GM12864 (cell line): ENCODE measurements at regions not wholly inside any gene's neighbourhood (a gene's known extent, or its start where the extent isn't known, plus 50 kb on each side); places are given as distances from the start of the nearest gene placed in this dataset.
A peak's percentile ranks its signal among the peaks of the same experiment; 100 is the strongest.

Experiments
- DNase-seq: peaks from one replicate; pipeline ENCODE4 v3.0.0-alpha.2; 2011; ENCODE audit warnings: low read depth
- H3K4me3 ChIP-seq: 2 replicates; pipeline ENCODE4 v1.5.1; 2011; ENCODE audit warnings: mild to moderate bottlenecking, low read depth, low read length, control low read depth
- TF ChIP-seq, protein P1 (sequence below): IDR thresholded peaks from 2 replicates; pipeline ENCODE4 v1.5.1; 2011; ENCODE audit warnings: low read depth, mild to moderate bottlenecking, moderate library complexity, low read length, control low read depth, inconsistent platforms; ENCODE audit errors: missing control alignments

DNA sequence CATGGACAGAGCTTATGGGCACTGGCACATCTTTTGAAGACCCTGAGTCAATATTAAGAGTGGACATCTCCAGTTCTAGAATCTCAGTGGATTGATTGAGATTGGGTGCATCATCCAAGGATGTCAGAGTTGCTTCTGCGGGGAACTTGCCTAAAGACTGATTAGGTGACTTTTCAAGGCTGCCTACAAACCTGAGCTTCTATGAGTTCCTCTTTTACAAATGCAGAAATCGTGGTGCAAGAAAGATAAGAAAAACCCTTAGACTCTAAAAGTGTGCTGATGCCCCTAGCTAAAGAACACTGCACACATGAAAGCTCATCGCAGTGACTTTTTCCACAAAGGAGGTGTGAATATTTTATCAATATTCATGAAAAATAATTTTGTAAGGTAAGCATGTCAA is 86.8 kb upstream of the NEDD4L start:
- TF ChIP-seq, protein P1, sequence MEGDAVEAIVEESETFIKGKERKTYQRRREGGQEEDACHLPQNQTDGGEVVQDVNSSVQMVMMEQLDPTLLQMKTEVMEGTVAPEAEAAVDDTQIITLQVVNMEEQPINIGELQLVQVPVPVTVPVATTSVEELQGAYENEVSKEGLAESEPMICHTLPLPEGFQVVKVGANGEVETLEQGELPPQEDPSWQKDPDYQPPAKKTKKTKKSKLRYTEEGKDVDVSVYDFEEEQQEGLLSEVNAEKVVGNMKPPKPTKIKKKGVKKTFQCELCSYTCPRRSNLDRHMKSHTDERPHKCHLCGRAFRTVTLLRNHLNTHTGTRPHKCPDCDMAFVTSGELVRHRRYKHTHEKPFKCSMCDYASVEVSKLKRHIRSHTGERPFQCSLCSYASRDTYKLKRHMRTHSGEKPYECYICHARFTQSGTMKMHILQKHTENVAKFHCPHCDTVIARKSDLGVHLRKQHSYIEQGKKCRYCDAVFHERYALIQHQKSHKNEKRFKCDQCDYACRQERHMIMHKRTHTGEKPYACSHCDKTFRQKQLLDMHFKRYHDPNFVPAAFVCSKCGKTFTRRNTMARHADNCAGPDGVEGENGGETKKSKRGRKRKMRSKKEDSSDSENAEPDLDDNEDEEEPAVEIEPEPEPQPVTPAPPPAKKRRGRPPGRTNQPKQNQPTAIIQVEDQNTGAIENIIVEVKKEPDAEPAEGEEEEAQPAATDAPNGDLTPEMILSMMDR: no peak
- H3K4me3 ChIP-seq: no peak overlapping the region
- no peak for DNase-seq

DNA sequence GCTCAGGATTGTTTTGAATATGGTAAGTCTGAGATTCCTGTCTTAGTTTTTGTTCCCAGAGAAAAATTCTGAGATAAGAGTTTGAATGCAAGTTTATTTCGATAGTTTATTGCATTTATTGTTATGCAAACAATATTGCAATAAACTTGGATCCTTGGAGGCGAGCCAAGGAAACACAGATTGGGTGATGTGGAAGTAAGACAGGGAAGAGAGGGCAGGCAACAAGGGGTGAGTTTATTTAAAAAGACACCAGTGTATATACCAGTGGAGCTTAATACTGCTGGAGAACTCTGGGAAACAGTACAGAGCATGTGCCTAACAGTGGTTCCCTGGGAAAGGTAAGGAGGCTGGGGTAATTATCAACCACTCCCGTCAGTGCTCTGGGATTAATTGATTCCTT is 87.5 kb upstream of the NEDD4L start:
- no peak for DNase-seq
- TF ChIP-seq, protein P1: no peak
- no peak overlapping the region for H3K4me3 ChIP-seq

DNA sequence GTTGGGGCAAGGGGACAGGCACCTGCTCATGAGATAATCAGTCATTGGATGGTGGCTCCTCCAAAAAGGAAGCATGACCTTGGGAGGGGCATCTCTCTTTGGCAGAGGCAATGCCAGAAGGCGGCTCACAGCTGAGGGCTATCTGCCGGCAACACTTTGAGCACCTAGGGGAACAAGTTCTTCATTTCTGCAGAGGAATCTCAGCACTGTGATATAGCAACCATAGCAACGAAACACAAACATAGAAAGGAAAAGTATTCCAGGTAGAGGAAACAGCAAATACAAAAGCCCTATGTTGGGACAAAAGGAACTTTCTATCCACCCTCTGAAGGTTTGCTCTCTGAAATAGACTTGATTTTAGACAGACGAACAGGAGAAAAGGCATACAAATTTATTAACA is 89.1 kb upstream of the NEDD4L start:
- no peak for DNase-seq

DNA sequence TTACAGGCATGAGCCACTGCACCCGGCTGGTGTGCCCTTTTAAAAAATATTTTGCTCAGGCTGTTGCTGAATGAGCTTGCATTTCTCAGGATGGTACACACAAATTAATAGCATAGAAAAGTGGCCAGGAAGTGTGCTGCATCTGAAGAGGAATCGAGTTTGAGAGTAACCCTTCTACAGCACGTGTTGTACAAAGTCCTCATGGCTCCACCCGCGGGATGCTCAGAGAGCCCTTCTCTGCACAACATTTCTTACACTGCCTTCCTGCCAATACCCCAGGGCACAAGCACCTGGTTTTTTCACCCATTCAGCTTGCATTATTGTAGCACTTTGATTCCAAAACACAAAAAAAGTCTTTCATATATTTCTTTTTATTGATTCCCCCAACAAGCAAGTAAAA is 90.1 kb upstream of the NEDD4L start:
- no peak overlapping the region for H3K4me3 ChIP-seq
- TF ChIP-seq, protein P1: no peak
- DNase-seq: no peak

More for the DNA sequence above, 89.1 kb upstream of the NEDD4L start:
- no peak overlapping the region for H3K4me3 ChIP-seq
- TF ChIP-seq, protein P1: no peak

DNA sequence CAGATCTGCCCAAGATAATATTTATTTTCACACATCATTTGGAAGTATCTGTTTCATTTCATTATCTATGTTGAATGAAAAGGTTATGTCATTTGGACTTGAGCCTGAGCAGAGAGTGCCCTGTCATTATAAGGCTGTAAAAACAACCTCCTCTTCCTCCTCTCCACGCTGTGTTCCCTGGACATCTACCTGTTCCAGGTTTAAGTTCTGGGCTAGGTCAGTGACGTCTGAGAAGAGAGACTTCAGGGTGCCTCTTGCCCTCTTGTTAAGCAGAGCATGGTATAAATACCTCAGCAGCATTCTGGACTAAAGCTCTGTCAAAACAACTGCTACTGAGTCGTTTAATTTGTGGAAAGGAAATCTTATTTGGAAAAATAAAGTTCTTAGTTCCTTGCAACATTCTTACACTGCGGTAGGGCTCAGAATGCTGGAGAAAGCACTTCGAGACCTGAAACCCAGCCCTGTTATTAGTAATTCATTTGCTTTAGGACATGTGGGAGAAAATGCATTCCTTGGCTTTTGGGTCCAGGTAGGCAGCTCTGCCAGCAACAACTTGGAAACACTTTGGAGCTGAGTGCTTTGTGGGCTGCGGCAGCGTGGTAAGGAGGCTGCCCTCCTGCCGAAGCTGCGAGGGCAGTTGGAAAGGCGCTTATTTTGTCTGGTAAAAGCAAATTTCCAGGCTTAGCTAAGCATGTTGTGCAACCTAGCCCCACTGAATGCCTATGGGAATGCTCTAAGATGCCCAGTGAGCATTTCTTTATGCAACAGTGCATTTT is 91.8 kb upstream of the NEDD4L start:
- no peak for DNase-seq
- TF ChIP-seq, protein P1: no peak
- H3K4me3 ChIP-seq: no peak overlapping the region

- TF ChIP-seq, protein P1: no peak
- DNase-seq: peak; percentile 25
- no peak overlapping the region; the same call in 1 of the 2 replicates for H3K4me3 ChIP-seq
Measured at GRCh38 chr18:57951117-57951796, 92.8 kb upstream of the NEDD4L start.
